Stromal cell of bone marrow (primary cell): ENCODE measurements at regions not wholly inside any gene's neighbourhood (a gene's known extent, or its start where the extent isn't known, plus 50 kb on each side); places are given as distances from the start of the nearest gene placed in this dataset.
A peak's percentile ranks its signal among the peaks of the same experiment; 100 is the strongest.
"Not testable (repeated sequence)": the region's sequence is repeated elsewhere in the genome, so short reads cannot be mapped to it uniquely, and the experiment has no call there.

Experiments used
- DNase-seq: peaks from one replicate; pipeline ENCODE4 v3.0.0-alpha.2; 2012; ENCODE audit warnings: low read depth

DNA sequence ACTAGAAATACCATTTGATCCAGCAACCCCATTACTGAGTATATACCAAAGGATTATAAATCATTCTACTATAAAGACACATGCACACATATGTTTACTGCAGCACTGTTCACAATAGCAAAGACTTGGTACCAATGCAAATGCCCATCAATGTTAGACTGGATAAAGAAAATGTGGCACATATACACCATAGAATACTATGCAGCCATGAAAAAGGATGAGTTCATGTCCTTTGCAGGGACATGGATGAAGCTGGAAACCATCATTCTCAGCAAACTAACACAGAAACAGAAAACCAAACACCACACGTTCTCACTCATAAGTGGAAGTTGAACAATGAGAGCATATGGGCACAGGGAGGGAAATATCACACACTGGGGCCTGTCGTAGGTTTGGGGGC, 106.0 kb downstream of the SPATA18 start:
- DNase-seq: not testable (repeated sequence)

DNA sequence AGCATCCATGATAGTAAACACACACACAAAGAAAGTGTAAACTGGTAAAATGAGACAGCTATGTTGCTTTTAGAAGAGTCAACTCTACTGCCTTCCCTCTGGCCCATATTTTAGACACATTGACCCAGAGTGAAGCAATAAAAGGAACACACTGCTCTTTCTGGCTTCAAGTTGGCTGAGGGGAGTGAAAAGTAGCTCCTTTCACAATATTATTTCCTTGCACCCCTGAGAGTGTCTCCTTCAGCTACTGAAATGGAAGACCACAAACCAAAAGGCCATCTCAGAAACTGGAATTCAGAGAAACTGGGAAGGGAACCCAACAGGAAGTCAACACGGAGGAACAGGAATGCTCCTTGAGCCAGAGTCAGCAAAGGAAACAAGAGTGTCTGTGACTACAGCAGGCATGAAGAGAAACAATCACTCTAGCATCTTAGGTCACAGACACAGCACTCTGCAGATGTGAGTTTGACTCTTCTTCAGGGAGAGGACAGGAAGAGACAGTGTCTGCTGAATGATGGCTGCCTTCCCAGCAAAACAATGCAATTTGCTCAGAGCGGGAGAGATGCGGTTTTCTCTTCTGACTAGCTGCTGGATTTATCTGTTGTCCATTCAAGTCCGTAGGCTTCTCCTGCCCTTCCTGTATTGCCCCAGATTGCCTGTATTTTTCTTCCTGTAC, 106.7 kb downstream of the SPATA18 start:
- peak; percentile 25 for DNase-seq

DNA sequence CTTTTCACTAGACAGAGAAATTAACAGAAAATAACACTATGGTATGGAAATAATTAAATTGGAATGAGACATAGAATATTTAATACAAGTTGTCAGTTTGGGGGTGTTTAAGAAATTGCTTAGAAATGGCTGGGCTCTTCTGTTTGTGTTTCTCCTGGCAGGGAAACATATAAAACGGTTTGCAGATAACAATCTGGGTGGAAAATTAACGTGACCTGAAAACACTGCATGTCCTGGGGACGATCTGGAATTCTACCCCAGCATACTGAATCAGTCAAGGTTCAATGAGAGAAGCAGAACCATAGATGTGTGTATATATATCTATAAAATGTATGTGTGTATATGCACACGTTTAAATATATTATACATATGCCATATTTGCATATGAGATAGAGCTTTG, 109.8 kb downstream of the SPATA18 start:
- DNase-seq: no peak

DNA sequence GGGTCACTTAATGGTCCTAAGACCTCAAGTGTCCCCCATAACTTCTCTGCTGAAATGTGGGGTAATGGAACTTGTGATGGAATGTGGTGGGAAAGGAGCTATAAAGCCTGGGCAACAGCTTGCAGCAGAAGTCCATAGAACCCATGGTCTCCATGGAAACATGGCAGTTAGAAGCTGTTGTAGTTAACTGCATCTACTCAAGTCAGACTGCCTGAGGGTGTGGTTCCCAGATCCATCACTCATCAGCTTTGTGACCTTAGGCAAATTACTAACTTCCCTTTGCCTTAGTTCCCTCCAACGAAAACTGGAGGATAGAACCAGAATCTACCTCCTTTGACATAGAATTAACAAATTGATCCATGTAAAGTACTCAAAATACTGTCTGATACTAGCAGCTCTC, 113.0 kb downstream of the SPATA18 start:
- no peak for DNase-seq

DNA sequence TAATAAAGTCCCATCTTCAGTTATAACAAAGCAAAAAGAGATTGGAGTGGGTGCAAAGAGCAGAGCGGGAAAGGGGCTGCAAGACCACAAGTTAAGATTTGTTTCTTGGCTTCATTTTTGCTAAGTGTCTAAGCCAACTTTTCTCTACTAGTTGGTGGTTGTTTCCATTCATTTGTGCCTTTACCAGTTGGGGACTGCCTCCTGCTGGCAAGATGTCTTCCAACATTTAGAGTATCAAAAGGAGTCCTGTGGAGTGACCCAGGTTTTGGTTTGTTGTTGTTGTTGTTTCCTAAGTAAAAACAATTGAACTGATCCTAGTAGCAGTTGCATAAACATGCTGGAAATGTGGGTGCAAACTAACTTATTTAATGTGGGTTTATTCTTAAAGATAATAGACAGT, 121.1 kb downstream of the SPATA18 start:
- no peak for DNase-seq

DNA sequence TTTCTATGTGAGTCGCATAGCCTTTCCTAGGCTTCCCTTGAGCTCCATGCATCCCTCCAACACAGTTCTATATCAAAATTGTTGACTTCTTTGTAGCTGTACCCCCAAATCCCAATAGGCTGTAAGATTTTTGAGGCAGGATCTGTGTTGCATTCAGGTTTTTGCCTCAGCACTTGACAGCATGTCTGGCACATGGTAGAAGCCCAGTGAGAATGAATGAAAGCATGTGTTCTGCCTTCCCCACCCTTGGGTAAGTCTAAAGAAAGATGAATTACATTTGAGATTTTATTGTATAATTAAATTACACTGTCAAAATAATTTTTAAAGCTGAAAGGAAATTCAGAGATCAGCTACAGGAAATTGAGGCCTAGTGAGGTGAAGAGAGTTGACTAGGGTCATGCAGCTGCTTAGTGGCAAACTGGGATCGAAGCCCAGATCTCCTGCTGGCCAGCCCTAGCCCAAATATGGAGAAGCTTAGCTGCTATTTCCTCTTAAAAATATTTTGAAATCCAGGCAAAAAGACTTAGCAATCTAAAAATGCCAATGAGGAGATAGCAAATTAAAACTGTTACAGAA, 122.5 kb downstream of the SPATA18 start:
- DNase-seq: peak; percentile 76

DNA sequence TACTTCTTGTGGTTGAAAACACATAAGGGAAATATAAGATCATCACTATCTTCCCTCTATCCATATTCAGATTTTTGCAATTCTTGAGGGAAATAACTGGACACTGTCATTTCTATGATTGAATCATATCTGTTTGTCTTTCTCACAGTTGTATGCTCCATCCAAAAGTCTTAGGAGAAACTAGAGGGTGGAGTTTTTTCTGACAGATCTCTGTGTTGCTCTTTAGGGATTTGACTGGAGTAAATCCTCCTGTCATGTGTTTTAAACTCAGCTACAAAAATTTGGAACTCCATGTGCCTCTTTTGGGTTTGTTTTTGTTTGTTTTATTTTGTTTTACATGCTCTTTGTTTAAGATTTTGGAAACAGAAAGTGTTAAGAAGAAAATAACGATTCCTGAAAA, 136.5 kb downstream of the SPATA18 start:
- DNase-seq: no peak

DNA sequence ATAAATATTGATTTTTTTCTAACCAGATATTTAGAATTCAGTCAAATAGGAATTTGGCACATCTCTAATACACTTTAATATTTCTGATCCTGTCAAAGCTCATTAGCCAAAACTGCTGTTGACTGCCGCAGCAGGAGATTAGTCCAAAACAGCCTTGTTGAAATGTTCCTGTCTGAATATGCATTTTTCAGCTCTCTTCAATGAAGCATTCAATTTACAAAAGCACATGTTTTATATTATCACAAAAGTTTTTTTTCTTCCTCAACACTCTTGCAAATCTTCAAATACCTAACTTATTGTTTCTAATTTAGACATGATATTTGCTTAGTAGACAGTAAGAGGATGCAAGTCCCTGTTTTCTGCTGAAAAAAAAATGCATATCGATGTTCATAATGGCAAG, 140.9 kb downstream of the SPATA18 start:
- DNase-seq: no peak

DNA sequence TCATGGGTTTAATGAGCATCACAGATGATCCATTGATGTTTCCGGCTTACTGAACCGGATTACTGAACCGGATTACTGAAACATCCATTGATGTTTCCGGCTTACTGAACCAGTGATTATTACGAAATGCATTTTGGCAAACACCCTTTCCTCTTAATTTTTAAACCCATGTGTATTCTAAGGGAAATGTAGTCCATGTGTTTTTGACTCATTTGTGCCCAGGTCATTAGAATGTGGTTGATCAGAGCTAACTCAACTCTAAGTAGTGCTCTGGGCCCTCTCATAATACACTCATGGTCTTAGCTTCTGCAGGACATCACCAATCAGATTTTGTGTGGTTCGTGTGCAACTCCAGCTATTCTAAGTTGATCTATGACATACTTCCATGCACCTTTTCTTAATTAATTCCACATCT, 141.6 kb downstream of the SPATA18 start:
- DNase-seq: peak; percentile 68

DNA sequence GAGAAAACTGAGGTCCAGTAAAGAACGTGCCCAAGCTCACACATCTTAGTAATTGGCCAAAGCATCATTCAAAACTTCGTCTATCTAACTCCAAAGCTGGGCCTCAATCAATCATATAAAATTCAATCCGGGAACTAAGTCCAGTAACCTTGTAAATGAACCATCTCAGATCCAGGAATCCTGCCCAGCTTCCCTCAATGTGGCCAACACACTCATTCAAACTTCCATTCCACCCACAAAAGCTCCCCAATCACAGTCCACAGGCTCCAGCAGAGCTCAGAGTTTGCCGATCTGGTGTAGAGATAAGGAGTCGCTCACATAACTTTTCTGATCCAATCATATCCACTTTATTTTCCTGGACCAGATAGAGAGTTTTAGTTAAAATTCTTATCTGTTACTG, 144.8 kb downstream of the SPATA18 start:
- peak; percentile 49 for DNase-seq

DNA sequence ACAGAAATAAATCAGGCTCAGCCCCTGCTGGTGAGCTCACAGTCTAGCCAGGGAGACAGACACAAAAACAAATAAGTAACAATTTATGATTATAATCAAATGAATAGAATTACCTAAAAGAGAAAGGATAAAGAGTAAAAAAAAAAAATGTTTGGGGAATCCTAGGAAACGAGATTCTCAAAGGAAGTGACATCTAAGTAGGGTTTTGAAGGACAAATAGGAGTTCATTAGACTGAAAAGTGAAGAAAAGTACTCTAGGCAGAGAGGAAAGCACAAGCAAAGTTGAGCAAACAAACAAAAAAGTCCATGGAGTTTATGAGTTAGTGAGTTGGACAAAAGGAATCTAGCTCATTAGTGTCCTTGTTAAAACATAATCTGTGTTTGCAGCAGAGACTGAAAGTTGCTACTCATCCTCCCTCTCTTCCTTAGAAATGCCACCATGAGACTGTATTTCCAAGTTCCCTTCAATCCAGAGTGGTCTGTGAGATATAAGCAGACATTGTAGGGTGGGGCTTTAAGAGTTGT, 145.6 kb downstream of the SPATA18 start:
- no peak for DNase-seq

DNA sequence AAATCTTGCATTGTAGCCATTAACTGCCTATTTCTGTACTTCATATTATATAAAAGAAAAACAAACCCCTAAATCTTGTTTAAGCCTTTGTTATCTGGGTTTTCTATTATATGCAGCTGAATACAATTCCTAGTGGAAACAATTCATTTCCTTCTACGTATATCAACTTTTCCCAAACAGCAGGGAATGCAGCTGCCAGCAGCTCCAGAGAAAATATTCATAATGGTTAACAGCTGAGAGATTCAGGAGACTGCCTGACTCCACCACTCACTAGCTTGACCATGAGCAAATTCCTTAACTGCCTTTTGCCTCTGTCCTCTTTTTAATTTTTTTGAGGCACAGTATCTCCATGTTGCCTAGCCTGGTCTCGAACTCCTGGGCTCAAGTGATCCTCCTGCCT, 146.2 kb downstream of the SPATA18 start:
- DNase-seq: no peak

DNA sequence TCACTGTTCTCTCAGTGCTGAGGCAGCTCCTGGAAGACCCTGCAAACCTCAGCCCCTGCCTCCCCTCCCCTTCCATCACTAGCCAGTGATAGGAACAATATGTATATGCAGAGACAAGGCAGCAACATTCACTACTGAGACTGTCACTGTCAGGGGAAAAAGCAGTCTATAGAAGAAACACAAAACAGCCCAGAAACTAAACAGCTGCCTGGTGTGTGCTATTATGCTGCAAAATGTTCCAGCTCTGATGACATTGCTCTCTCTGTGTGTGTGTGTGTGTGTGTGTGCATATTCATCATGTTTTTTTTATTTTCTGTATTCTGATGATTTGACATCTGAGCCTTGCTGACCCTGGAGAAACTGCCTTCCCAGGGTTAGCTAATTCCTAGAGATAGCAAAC, 147.2 kb downstream of the SPATA18 start:
- peak; percentile 39 for DNase-seq

DNA sequence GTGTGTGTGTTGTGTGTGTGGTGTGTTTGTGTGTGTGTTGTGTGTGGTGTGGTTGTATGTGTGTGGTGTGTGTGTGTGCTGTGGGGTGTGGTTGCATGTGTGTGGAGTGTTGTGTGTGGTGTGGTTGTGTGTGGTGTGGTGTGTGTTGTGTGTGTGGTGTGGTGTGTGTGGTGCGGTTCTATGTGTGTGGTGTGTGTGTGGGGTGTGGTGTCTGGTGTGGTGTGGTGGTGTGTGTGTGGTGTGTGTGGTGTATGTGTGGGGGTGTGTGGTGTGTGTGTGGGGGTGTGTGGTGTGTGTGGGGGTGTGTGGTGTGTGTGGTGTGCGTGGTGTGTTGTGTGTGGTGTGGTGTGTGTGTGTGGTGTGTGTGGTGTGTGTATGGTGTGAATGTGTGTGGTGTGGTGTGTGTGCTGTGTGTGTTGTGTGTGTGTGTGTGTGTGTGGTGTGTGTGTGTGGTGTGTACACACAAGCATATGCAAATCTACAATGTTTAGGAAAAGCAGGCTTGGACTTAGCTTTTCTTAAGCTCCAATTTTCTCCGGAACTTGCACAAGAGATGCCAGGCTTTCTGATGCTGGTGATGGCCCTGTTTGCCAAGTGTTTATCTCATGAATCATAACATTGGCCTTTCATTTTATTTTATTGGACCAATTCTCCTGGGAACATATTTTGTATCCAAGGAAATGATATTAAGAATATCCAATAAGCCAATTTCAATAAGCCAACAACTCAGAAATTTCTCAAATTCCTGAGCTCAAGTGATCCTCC, 148.7 kb downstream of the SPATA18 start:
- peak; percentile 72 for DNase-seq

DNA sequence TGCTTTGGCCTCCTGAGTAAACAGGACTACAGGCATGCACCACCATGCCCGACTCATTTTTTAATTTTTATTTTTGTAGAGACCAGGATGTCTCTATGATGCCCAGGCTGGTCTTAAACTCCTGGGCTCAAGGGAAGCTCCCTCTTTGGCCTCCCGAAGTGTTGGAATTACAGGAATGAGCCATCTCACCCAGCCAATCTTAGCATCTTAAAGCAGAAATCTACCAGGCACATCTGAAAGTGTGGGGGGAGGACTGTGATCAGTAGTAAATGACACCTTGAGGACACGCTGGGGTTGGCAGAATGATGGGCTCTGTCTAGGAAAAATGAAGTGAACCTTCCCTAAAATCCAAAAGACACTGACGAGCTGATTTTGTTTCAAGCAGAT, 149.2 kb downstream of the SPATA18 start:
- no peak for DNase-seq

DNA sequence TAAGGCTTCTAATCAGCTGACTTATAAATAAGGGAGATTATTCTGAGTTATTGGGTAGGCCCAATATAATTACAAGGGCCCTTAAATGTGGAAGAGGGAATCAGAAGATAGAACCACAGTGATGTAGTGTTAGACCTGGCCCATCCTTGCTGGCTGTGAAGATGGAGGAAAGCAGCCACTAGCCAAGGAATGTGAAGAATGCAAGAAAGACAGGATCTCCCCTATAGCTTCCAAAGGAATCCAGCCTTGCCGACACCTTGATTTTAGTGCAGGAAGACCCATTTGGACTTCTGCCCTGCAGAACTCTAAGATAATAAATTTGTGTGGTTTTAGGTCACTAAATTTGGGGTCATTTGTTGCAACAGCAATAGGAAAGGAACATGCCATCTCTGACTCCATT, 150.6 kb downstream of the SPATA18 start:
- no peak for DNase-seq

DNA sequence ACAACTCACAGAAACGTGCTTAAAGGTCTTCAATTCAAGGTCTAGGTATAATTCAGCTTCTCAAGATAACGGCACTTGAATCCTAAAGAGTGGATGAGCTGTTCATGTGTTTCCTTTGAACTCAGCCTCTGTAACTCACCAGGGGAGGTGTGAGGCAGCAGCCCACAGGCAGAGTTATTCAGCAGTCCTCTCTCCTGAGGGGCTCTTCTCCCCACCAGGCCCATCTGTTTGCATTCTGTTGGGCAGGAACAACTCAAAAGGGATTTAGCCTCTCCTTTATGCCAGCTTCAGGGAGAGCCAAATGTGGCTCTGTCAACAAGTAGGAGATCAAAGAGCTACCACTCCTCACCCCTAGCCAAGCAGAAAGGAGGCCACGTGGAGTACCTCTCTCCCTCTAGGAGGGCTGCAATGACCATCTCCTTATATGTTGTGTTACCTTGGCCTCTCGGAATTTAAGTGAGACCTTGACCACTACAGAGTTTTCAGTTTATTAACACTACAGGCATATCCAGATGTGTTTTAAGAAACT, 151.2 kb downstream of the SPATA18 start:
- no peak for DNase-seq

DNA sequence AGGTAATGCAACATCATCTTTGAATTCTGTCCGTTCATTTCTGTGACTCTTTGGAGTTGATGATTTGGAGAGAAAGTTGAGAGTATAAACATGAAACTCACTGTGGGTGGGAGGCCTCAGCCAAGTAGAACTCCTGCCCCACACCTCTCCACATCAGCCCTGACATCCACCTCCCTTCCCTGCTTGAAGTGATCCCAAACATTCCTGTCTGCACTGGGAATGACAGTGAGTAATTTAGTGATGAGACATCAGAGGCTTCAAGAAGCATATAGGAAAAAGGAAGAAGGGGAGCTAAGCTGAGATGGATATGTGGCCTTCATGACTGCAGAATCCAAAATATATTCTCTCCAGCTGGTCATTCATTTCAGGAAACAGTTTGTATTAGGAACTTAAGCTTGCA, 151.8 kb downstream of the SPATA18 start:
- DNase-seq: no peak

DNA sequence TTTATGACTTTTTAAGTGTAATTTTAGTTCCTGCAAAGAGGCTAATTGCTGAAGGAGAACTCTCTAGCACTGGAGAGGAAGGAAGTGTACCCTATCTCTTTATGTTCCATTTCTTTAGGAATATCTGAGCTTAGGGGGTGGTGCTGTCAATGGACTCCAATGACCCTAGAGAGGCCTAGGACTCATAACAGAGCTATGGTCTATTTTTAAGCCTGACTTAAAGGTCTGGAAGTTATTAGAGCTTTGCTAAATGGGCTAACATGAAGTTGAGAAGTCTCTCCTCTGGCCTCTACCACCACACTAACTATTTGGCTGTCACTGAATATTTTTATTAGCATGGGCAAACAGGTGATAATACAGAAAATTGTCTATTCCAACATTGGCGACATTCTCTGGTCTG, 152.2 kb downstream of the SPATA18 start:
- DNase-seq: no peak

DNA sequence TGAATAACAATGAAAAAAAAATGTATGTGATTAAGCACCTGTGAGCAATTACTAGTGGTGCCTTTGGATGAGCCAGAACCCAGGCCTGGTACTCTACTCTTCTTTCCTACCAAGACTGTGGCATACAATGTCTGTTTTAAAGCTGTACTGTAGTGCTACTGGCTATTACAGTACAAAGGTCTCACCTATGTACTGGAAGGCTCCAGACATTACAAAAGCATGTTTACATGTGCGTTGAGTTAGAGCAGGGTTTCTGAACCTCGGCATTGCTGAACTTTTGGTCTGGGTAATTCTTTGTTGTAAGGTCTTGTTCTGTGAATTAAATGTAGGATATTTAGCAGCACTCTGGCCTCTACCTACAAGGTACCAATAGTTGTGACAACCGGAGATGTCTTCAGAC, 153.8 kb downstream of the SPATA18 start:
- DNase-seq: no peak

DNA sequence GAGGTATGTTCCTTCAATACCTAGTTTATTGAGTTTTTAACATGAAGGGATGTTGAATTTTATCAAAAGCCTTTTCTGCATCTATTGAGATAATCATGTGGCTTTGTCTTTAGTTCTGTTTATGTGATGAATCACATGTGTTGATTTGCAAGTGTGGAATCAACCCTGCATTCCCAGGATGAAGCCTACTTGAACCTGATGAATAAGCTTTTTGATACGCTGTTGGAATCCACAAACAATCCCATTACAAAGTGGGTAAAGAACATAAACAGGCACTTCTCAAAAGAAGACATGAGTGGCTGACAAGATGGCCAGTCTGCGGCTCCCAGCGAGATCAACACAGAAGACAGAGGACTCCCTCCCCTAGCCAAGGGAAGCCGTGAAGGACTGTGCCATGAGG, 156.0 kb downstream of the SPATA18 start:
- not testable (repeated sequence) for DNase-seq

DNA sequence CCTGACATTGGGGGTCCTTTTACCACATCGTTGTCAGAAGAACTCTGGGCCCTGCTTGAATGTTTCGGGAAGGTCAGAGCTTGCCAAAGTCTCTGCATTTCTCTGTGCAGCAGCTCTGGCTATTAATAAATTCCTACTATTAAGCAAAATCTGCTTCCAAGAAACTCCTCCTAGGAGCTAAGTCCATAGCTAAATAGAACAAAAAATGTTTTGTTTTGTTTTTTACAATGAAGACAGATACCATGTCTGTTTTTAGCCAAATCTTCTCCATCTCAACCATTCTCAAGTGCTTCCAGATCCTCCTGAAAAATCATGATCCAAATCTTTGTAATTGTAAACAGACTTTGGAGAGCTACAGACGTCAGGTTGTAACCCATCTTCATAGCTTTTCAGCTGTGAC, 161.6 kb downstream of the SPATA18 start:
- no peak for DNase-seq

DNA sequence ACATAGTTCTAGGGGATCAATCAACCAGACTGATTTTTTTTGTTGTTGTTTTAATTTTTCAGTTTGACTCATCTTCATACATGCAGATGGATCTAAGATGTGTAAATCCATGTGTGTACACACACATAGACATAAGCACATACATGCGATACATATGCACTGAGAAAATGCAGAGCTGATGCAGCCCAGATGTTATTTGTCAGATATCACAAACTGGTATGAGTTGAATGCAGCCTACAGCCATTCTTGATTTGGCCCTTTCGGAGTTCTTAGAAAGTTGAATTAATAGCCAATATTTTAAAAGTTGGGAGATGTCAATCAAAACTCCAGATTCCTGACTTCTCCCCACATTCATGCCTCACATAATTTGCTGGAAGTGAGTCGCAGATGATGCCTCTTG, 180.4 kb downstream of the SPATA18 start:
- no peak for DNase-seq
